ENCODE measurements at regions not wholly inside any gene's neighbourhood (a gene's known extent, or its start where the extent isn't known, plus 50 kb on each side); places are given as distances from the start of the nearest gene placed in this dataset.

- BruUV-seq (replicated peaks): no TSS peak
- no peaks in the 10 kb centered on the region for H4K20me1 ChIP-seq (ENCODE audit: insufficient read depth)
- no peaks in the 10 kb centered on the region for H3K9me2 ChIP-seq (ENCODE audit: insufficient read depth)
- no peak for DNase-seq
- no peak overlapping the region for H3K4me2 ChIP-seq
- intact Hi-C loops (cut with micrococcal nuclease; ENCODE audit: unreplicated experiment): no loop called here
- H2AFZ ChIP-seq: no peak overlapping the region
- H3K4me3 ChIP-seq: no peak overlapping the region
- TF ChIP-seq CTCF (conservative IDR thresholded peaks at IDR 0.05) (no peak), EZH2 (IDR thresholded peaks at IDR 0.05; ENCODE audit: low read depth) (no peak)
- H3K4me1 ChIP-seq (replicated peaks; ENCODE audit: insufficient read depth): 0 out of 2 replicates have a peak, but pooled peaks cover 4% of the 10 kb centered on the region
- no peaks in the 10 kb centered on the region for H3K9me3 ChIP-seq (ENCODE audit: insufficient read depth, low read depth)
- H3K79me2 ChIP-seq (ENCODE audit: low read depth): no peaks in the 10 kb centered on the region
- no peaks in the 10 kb centered on the region; the same call in 1 of the 2 replicates for H3F3A ChIP-seq (ENCODE audit: insufficient read depth, low read depth)
- no peaks in the 10 kb centered on the region for H3K27me3 ChIP-seq (ENCODE audit: insufficient read depth, low read depth)
- POLR2A ChIA-PET (ENCODE audit: unreplicated experiment): no interaction called here
- no peak overlapping the region for H3K27ac ChIP-seq
- H3K36me3 ChIP-seq (ENCODE audit: low read depth): no peaks in the 10 kb centered on the region
- CTCF ChIA-PET: no interaction called here
Observed at GRCh38 chr17:68143425-68143824, 104.4 kb upstream of the AMZ2 start.

GRCh38 chr17:68145088-68145487 lies 102.8 kb upstream of the AMZ2 start:
- Histone ChIP-seq H3K4me2 (no peak overlapping the region), H3K79me2 (ENCODE audit: low read depth) (no peaks in the 10 kb centered on the region), H2AFZ (no peak overlapping the region), H3F3A (ENCODE audit: insufficient read depth, low read depth) (no peaks in the 10 kb centered on the region; the same call in 1 of the 2 replicates), H3K27ac (no peak overlapping the region), H3K4me1 (replicated peaks; ENCODE audit: insufficient read depth) (0 out of 2 replicates have a peak, but pooled peaks cover 4% of the 10 kb centered on the region), H4K20me1 (ENCODE audit: insufficient read depth) (no peaks in the 10 kb centered on the region), H3K27me3 (ENCODE audit: insufficient read depth, low read depth) (no peaks in the 10 kb centered on the region), H3K9me2 (ENCODE audit: insufficient read depth) (no peaks in the 10 kb centered on the region), H3K36me3 (ENCODE audit: low read depth) (no peaks in the 10 kb centered on the region), H3K9me3 (ENCODE audit: insufficient read depth, low read depth) (no peaks in the 10 kb centered on the region), H3K4me3 (no peak overlapping the region)
- no peak for DNase-seq
- no peak for TF ChIP-seq EZH2 (IDR thresholded peaks at IDR 0.05; ENCODE audit: low read depth)
- no peak for TF ChIP-seq CTCF (conservative IDR thresholded peaks at IDR 0.05)
- CTCF ChIA-PET: no interaction called here
- POLR2A ChIA-PET (ENCODE audit: unreplicated experiment): no interaction called here
- BruUV-seq (replicated peaks): no TSS peak
- intact Hi-C loops (cut with micrococcal nuclease; ENCODE audit: unreplicated experiment): no loop called here

- 0 out of 2 replicates have a peak, but pooled peaks cover 4% of the 10 kb centered on the region for H3K4me1 ChIP-seq (replicated peaks; ENCODE audit: insufficient read depth)
- H3K79me2 ChIP-seq (ENCODE audit: low read depth): no peaks in the 10 kb centered on the region
- H4K20me1 ChIP-seq (ENCODE audit: insufficient read depth): no peaks in the 10 kb centered on the region
- ChIA-PET POLR2A (ENCODE audit: unreplicated experiment) (no interaction called here), CTCF (no interaction called here)
- no peak overlapping the region for H3K27ac ChIP-seq
- H3K9me3 ChIP-seq (ENCODE audit: insufficient read depth, low read depth): no peaks in the 10 kb centered on the region
- no TSS peak for BruUV-seq (replicated peaks)
- H3K27me3 ChIP-seq (ENCODE audit: insufficient read depth, low read depth): no peaks in the 10 kb centered on the region
- no peaks in the 10 kb centered on the region for H3K36me3 ChIP-seq (ENCODE audit: low read depth)
- DNase-seq: no peak
- TF ChIP-seq EZH2 (IDR thresholded peaks at IDR 0.05; ENCODE audit: low read depth) (no peak), CTCF (conservative IDR thresholded peaks at IDR 0.05) (no peak)
- intact Hi-C loops (cut with micrococcal nuclease; ENCODE audit: unreplicated experiment): no loop called here
- no peaks in the 10 kb centered on the region for H3F3A ChIP-seq (ENCODE audit: insufficient read depth, low read depth)
- H3K9me2 ChIP-seq (ENCODE audit: insufficient read depth): no peaks in the 10 kb centered on the region
- no peak overlapping the region for H2AFZ ChIP-seq
- H3K4me3 ChIP-seq: no peak overlapping the region
- no peak overlapping the region for H3K4me2 ChIP-seq
Observed at GRCh38 chr17:68148936-68149335, 98.9 kb upstream of the AMZ2 start.

All from PC-9 (cell line).